GM21576 (cell line): ENCODE measurements at regions not wholly inside any gene's neighbourhood (a gene's known extent, or its start where the extent isn't known, plus 50 kb on each side); places are given as distances from the start of the nearest gene placed in this dataset.
"Not testable (repeated sequence)": the region's sequence is repeated elsewhere in the genome, so short reads cannot be mapped to it uniquely, and the experiment has no call there.

Experiments
- ATAC-seq: cut with Tn5 transposase; IDR thresholded peaks from one replicate; pipeline ENCODE4 v1.9.1; 2021; ENCODE audit warnings: mild to moderate bottlenecking, moderate library complexity; ENCODE audit not compliant: unreplicated experiment

GRCh38 chr4:173475751-173476150 is 54.3 kb downstream of the HAND2 start:
- no peak for ATAC-seq

GRCh38 chr4:173469622-173470021 is 60.4 kb downstream of the HAND2 start:
- ATAC-seq: no peak

GRCh38 chr4:173468314-173468713 is 61.7 kb downstream of the HAND2 start:
- no peak for ATAC-seq

- no peak for ATAC-seq
Measured at GRCh38 chr4:173466101-173466500, 63.9 kb downstream of the HAND2 start.

GRCh38 chr4:173464481-173464880 is 65.5 kb downstream of the HAND2 start:
- no peak for ATAC-seq

- ATAC-seq: no peak
Measured at GRCh38 chr4:173463816-173464215, 64.9 kb upstream of the SCRG1 start.

- no peak for ATAC-seq
Measured at GRCh38 chr4:173461170-173461569, 62.3 kb upstream of the SCRG1 start.

- no peak for ATAC-seq
Measured at GRCh38 chr4:173459857-173460256, 60.9 kb upstream of the SCRG1 start.

- no peak for ATAC-seq
Measured at GRCh38 chr4:173457893-173458292, 59.0 kb upstream of the SCRG1 start.

- not testable (repeated sequence) for ATAC-seq
Measured at GRCh38 chr4:173451435-173451834, 52.5 kb upstream of the SCRG1 start.

- ATAC-seq: no peak
Measured at GRCh38 chr4:173450281-173450680, 51.4 kb upstream of the SCRG1 start.

- no peak for ATAC-seq
Measured at GRCh38 chr4:173449380-173449717, 50.4 kb upstream of the SCRG1 start.

GRCh38 chr4:173448608-173449379 is 49.9 kb upstream of the SCRG1 start:
- ATAC-seq: peak; percentile 66
